HFFc6 (cell line): ENCODE measurements at regions not wholly inside any gene's neighbourhood (a gene's known extent, or its start where the extent isn't known, plus 50 kb on each side); places are given as distances from the start of the nearest gene placed in this dataset.

Experiments
- DNase-seq: peaks from one replicate; pipeline ENCODE4 v3.0.0-alpha.2; 2018
- H3K27ac Mint-ChIP-seq: 2 replicates; pipeline ENCODE4 v1.8.0; 2020; ENCODE audit warnings: mild to moderate bottlenecking, mixed read lengths
- H3K27me3 Mint-ChIP-seq: 2 replicates; pipeline ENCODE4 v1.8.0; 2021; ENCODE audit warnings: mild to moderate bottlenecking, moderate library complexity, mixed read lengths; ENCODE audit not compliant: insufficient read depth
- H3K36me3 Mint-ChIP-seq: 2 replicates; pipeline ENCODE4 v1.8.0; 2021; ENCODE audit warnings: low read depth, mixed read lengths
- H3K4me1 Mint-ChIP-seq: 2 replicates; pipeline ENCODE4 v1.8.0; 2020; ENCODE audit warnings: low read depth, mixed read lengths
- H3K4me3 Mint-ChIP-seq: 2 replicates; pipeline ENCODE4 v1.8.0; 2020; ENCODE audit warnings: mild to moderate bottlenecking, moderate library complexity, mixed read lengths
- H3K9me3 Mint-ChIP-seq: 2 replicates; pipeline ENCODE4 v1.8.0; 2020; ENCODE audit warnings: mild to moderate bottlenecking, mixed read lengths
- CTCF ChIP-seq: fragments of 200-600 bp; sonication (generic); IDR thresholded peaks from 2 replicates; pipeline ENCODE4 v1.5.0; 2021; ENCODE audit warnings: antibody characterized with exemption, mild to moderate bottlenecking

- H3K36me3 Mint-ChIP-seq: no peaks in the 10 kb centered on the region
- H3K4me3 Mint-ChIP-seq: no peak overlapping the region
- H3K27me3 Mint-ChIP-seq: peaks cover 49% of the 10 kb centered on the region
- no peak for DNase-seq
- no peak for TF ChIP-seq CTCF
- no peaks in the 10 kb centered on the region for H3K4me1 Mint-ChIP-seq
- no peak overlapping the region for H3K27ac Mint-ChIP-seq
- H3K9me3 Mint-ChIP-seq: no peaks in the 10 kb centered on the region
Observed at GRCh38 chr9:126028746-126029145, 281.6 kb downstream of the PBX3 start.

- Mint-ChIP-seq H3K27ac (no peak overlapping the region), H3K27me3 (peaks cover 55% of the 10 kb centered on the region), H3K36me3 (no peaks in the 10 kb centered on the region), H3K9me3 (no peaks in the 10 kb centered on the region), H3K4me1 (no peaks in the 10 kb centered on the region), H3K4me3 (no peak overlapping the region)
- DNase-seq: no peak
- no peak for TF ChIP-seq CTCF
Observed at GRCh38 chr9:126030716-126031115, 283.5 kb downstream of the PBX3 start.

GRCh38 chr9:126031116-126031515 is 283.9 kb downstream of the PBX3 start:
- Mint-ChIP-seq H3K27ac (no peak overlapping the region), H3K4me1 (no peaks in the 10 kb centered on the region), H3K4me3 (no peak overlapping the region), H3K36me3 (no peaks in the 10 kb centered on the region), H3K27me3 (peaks cover 56% of the 10 kb centered on the region), H3K9me3 (no peaks in the 10 kb centered on the region)
- no peak for TF ChIP-seq CTCF
- no peak for DNase-seq

- Mint-ChIP-seq H3K27me3 (peaks cover 53% of the 10 kb centered on the region), H3K9me3 (no peaks in the 10 kb centered on the region), H3K4me3 (no peak overlapping the region), H3K27ac (no peak overlapping the region), H3K4me1 (no peaks in the 10 kb centered on the region), H3K36me3 (no peaks in the 10 kb centered on the region)
- DNase-seq: no peak
- TF ChIP-seq CTCF: no peak
Observed at GRCh38 chr9:126032135-126032534, 285.0 kb downstream of the PBX3 start.

GRCh38 chr9:126033318-126033717 is 286.1 kb downstream of the PBX3 start:
- Mint-ChIP-seq H3K4me1 (no peaks in the 10 kb centered on the region), H3K36me3 (no peaks in the 10 kb centered on the region), H3K4me3 (no peak overlapping the region), H3K27me3 (peaks cover 52% of the 10 kb centered on the region), H3K9me3 (no peaks in the 10 kb centered on the region), H3K27ac (no peak overlapping the region)
- TF ChIP-seq CTCF: no peak
- no peak for DNase-seq

DNA sequence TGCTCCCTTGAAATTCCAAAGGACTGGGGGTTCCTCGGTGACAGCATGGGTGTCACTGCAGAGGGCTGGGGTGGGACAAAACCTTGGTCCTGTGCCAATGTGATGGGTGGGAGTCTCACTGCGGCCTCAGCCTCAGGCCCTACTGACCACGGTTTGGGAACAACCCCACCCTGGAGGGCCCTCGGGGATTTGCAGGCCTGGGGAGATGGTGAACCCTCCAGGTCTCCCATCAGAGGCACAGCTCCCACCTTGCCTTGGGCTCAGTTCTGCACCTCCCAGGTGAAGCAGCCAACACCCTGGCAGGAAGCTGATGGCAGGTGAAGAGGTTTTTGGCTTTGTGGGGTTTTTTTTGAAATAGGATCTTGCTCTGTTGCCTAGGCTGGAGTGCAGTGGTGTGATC is 286.8 kb downstream of the PBX3 start:
- H3K27me3 Mint-ChIP-seq: peaks cover 50% of the 10 kb centered on the region
- H3K4me3 Mint-ChIP-seq: no peak overlapping the region
- H3K9me3 Mint-ChIP-seq: no peaks in the 10 kb centered on the region
- no peak for TF ChIP-seq CTCF
- H3K36me3 Mint-ChIP-seq: no peaks in the 10 kb centered on the region
- no peak for DNase-seq
- no peak overlapping the region for H3K27ac Mint-ChIP-seq
- H3K4me1 Mint-ChIP-seq: no peaks in the 10 kb centered on the region
